CD8-positive, alpha-beta memory T cell (primary cell): ENCODE measurements at regions not wholly inside any gene's neighbourhood (a gene's known extent, or its start where the extent isn't known, plus 50 kb on each side); places are given as distances from the start of the nearest gene placed in this dataset.
A peak's percentile ranks its signal among the peaks of the same experiment; 100 is the strongest.
"Not testable (repeated sequence)": the region's sequence is repeated elsewhere in the genome, so short reads cannot be mapped to it uniquely, and the experiment has no call there.

Source experiments
- CTCF ChIA-PET: fragments of 350-600 bp; sonication (Branson Sonifier 250); formaldehyde crosslinking; loops from one replicate; lab custom pipeline; 2021; ENCODE audit warnings: antibody characterized with exemption; lab: Charles Lee
- POLR2A ChIA-PET: fragments of 350-600 bp; sonication (Branson Sonifier 250); formaldehyde crosslinking; loops from one replicate; lab custom pipeline; 2021; ENCODE audit warnings: antibody characterized with exemption; lab: Charles Lee
- DNase-seq, 5 donors: peaks; one replicate each; pipeline versions ENCODE4 v3.0.0 to v3.0.0-alpha.2; 2020 to 2022; ENCODE audit warnings: mixed read lengths in 1 of 5
- H3K27ac ChIP-seq: one replicate; pipeline ENCODE4 v1.7.0; 2013; ENCODE audit warnings: low read depth, mild to moderate bottlenecking, low read length, moderate library complexity
- H3K27me3 ChIP-seq: 2 replicates; pipeline ENCODE4 v1.7.0; 2013; ENCODE audit warnings: low read length, mild to moderate bottlenecking; ENCODE audit not compliant: insufficient read depth, poor library complexity, severe bottlenecking
- H3K36me3 ChIP-seq: 2 replicates; pipeline ENCODE4 v1.7.0; 2013; ENCODE audit warnings: mild to moderate bottlenecking, low read length, moderate library complexity; ENCODE audit not compliant: insufficient read depth
- H3K4me1 ChIP-seq: 2 replicates; pipeline ENCODE4 v1.7.0; 2013; ENCODE audit warnings: mild to moderate bottlenecking, low read length, moderate library complexity; ENCODE audit not compliant: insufficient read depth
- H3K4me3 ChIP-seq: 2 replicates; pipeline ENCODE4 v1.7.0; 2013; ENCODE audit warnings: mild to moderate bottlenecking, low read length
- H3K9me3 ChIP-seq: 2 replicates; pipeline ENCODE4 v1.7.0; 2013; ENCODE audit warnings: mild to moderate bottlenecking, low read length
- H3K27ac Mint-ChIP-seq, 8 donors: one replicate each; pipeline ENCODE4 v1.8.0; 2020 to 2021; ENCODE audit warnings: mixed read lengths in 8 of 8, mild to moderate bottlenecking in 6 of 8, inconsistent platforms in 3 of 8, moderate library complexity in 3 of 8
- H3K27me3 Mint-ChIP-seq, 2 donors: one replicate each; pipeline ENCODE4 v1.8.0; 2020 to 2021; ENCODE audit warnings: mixed read lengths in 2 of 2, mild to moderate bottlenecking in 1 of 2, moderate library complexity in 1 of 2
- H3K36me3 Mint-ChIP-seq, 3 donors: one replicate each; pipeline ENCODE4 v1.8.0; 2020 to 2021; ENCODE audit warnings: mixed read lengths in 3 of 3, inconsistent platforms in 1 of 3, mild to moderate bottlenecking in 1 of 3
- H3K4me1 Mint-ChIP-seq, 3 donors: one replicate each; pipeline ENCODE4 v1.8.0; 2020 to 2021; ENCODE audit warnings: mixed read lengths in 3 of 3, inconsistent platforms in 1 of 3, mild to moderate bottlenecking in 1 of 3
- H3K4me3 Mint-ChIP-seq, 7 donors: one replicate each; pipeline ENCODE4 v1.8.0; 2020 to 2021; ENCODE audit warnings: mixed read lengths in 7 of 7, mild to moderate bottlenecking in 6 of 7, moderate library complexity in 4 of 7, inconsistent platforms in 2 of 7
- H3K9me3 Mint-ChIP-seq, 5 donors: one replicate each; pipeline ENCODE4 v1.8.0; 2020 to 2022; ENCODE audit warnings: mixed read lengths in 5 of 5, mild to moderate bottlenecking in 3 of 5, moderate library complexity in 2 of 5, inconsistent platforms in 1 of 5

DNA sequence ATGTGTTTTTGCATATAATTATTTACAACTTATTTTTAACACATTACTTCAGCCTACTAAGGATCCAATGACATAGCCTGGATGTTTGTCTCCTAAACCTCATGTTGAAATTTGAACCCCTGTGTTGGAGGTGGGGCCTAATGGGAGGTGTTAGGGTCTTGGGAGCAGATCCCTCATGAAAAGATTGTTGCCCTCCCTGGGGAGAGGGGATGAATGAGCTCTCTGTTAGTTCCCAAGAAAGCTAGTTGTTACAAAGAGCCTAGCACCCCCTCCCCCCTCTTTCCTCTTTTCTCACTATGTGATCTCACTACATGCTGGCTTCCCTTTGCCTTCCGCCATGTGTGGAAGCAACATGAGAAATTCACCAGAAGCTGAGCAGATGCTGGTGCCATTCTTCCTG lies 196.1 kb downstream of the SPATA31A1 start:
- DNase-seq, POLR2A ChIA-PET: not testable (repeated sequence)

DNA sequence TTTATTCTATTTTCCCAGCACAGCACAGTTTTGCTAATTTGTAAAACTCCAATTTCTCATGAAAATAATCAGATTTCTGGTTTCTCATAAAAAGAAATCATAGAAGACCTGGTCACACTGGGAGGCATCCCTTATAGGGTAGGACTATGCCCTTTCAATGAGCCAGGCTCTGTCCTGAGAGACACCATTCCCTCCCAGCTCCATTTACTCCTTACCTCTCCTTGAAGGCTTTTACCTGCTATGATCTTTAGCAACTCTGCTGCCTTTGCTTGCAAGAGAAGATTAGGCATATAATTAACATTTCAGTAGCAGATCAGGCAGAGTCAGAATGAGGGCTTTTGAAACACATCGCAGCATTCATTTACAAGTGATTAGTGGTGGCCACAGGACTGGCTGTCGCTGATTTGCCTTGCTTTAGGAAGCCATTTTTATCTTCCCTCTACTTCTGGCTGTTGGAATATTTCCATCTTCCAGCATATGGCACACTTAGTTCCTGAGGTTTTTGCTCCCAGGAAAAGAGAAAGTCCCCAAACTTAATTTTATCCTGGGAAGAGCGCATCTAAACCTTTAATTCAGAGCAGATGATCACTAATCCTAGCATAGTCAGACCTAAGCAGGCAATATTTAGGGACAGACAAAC lies 196.9 kb downstream of the SPATA31A1 start:
- H3K36me3 Mint-ChIP-seq, H3K27ac ChIP-seq, H3K4me1 Mint-ChIP-seq, H3K27me3 ChIP-seq, H3K4me1 ChIP-seq, CTCF ChIA-PET, POLR2A ChIA-PET, H3K4me3 Mint-ChIP-seq, H3K9me3 Mint-ChIP-seq, H3K4me3 ChIP-seq, H3K9me3 ChIP-seq, DNase-seq, H3K27me3 Mint-ChIP-seq, H3K36me3 ChIP-seq, H3K27ac Mint-ChIP-seq: not testable (repeated sequence)

More for the DNA sequence above, 196.1 kb downstream of the SPATA31A1 start:
- H3K36me3 Mint-ChIP-seq, H3K9me3 Mint-ChIP-seq, H3K27me3 Mint-ChIP-seq, H3K9me3 ChIP-seq, H3K27me3 ChIP-seq, H3K4me1 Mint-ChIP-seq, H3K4me1 ChIP-seq, H3K4me3 Mint-ChIP-seq, H3K27ac Mint-ChIP-seq, H3K27ac ChIP-seq, H3K36me3 ChIP-seq, CTCF ChIA-PET, H3K4me3 ChIP-seq: not testable (repeated sequence)

DNA sequence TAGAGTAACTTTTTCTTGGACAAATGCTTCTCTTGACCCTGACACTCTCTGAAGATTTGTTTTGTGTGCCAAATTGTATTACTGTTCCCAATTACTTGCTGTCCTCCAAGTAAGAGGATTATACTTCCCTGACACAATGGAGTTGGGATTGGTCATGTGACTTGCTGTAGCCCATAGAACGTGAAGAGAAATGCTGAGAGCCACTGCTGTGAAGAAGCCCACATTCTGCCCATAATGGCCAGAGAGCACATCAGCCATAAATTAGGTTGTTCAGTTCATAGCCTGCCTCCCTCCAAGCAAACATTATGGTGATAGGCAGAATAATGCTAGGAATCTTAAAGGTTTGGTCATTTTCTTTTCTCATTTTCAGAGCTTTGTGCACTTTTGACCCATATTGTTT lies 198.9 kb downstream of the SPATA31A1 start:
- H3K27ac Mint-ChIP-seq, H3K9me3 Mint-ChIP-seq, H3K27ac ChIP-seq, H3K9me3 ChIP-seq, H3K36me3 ChIP-seq, H3K4me1 ChIP-seq, POLR2A ChIA-PET, CTCF ChIA-PET, H3K27me3 Mint-ChIP-seq, H3K36me3 Mint-ChIP-seq, H3K27me3 ChIP-seq, H3K4me3 ChIP-seq, H3K4me1 Mint-ChIP-seq, H3K4me3 Mint-ChIP-seq, DNase-seq: not testable (repeated sequence)

GRCh38 chr9:39559384-39559783 lies 203.9 kb downstream of the SPATA31A1 start:
- H3K4me1 Mint-ChIP-seq, H3K9me3 ChIP-seq, H3K36me3 ChIP-seq, H3K9me3 Mint-ChIP-seq, H3K36me3 Mint-ChIP-seq, H3K27me3 ChIP-seq, POLR2A ChIA-PET, H3K27ac Mint-ChIP-seq, H3K4me1 ChIP-seq, H3K27me3 Mint-ChIP-seq, H3K27ac ChIP-seq, CTCF ChIA-PET, H3K4me3 Mint-ChIP-seq, H3K4me3 ChIP-seq: not testable (repeated sequence)
- peak; percentile 3 to 52 (median 7) for DNase-seq

- H3K27ac ChIP-seq, CTCF ChIA-PET, H3K27me3 ChIP-seq, POLR2A ChIA-PET, H3K27me3 Mint-ChIP-seq, H3K4me3 ChIP-seq, H3K4me3 Mint-ChIP-seq, H3K9me3 ChIP-seq, H3K27ac Mint-ChIP-seq, H3K4me1 Mint-ChIP-seq, DNase-seq, H3K4me1 ChIP-seq, H3K36me3 Mint-ChIP-seq, H3K9me3 Mint-ChIP-seq, H3K36me3 ChIP-seq: not testable (repeated sequence)
These were observed 211.3 kb downstream of the SPATA31A1 start for GRCh38 chr9:39566782-39567181.

DNA sequence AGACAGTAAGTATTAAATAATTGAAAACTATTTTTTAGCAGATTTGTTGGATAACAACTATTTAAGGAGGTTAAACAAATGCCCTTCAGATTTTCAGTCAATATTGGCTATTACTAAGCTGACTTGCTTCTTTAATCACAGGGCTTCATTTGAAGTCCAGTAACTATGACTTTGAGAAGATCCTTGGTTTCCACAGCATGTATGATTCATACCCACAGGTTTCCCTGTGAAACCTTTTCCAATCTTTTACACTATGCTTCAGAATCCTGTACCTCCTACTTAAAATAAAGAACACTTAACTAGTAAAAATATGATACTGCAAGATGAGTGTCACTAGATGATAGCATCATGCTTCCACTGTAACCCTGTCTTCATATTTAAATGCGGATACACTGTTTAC lies 211.9 kb downstream of the SPATA31A1 start:
- H3K4me1 ChIP-seq, H3K36me3 ChIP-seq, H3K4me1 Mint-ChIP-seq, H3K4me3 Mint-ChIP-seq, H3K27me3 Mint-ChIP-seq, DNase-seq, POLR2A ChIA-PET, H3K9me3 Mint-ChIP-seq, H3K36me3 Mint-ChIP-seq, H3K27ac ChIP-seq, H3K4me3 ChIP-seq, H3K27me3 ChIP-seq, CTCF ChIA-PET, H3K9me3 ChIP-seq, H3K27ac Mint-ChIP-seq: not testable (repeated sequence)

DNA sequence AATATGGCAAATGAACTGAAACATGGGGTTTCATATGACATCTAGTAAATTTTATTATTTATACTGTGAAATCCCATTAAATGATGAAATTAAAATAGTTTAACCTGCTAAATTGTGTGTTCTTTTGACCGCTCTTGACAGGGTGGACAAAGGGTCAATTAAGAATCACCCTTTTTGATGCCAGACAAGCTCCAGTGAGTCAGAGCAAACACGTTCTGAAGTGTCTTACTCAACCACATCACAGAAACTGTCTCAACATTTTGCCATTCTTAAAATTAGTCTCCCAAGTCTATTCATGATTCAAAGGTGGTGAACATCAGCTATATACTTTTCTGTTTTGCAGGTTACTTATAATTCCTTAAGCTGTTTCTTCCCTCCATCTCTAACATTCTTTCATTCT lies 213.4 kb downstream of the SPATA31A1 start:
- H3K27me3 Mint-ChIP-seq, H3K9me3 ChIP-seq, H3K4me1 Mint-ChIP-seq, POLR2A ChIA-PET, H3K4me1 ChIP-seq, CTCF ChIA-PET, H3K27ac ChIP-seq, H3K4me3 Mint-ChIP-seq, DNase-seq, H3K36me3 ChIP-seq, H3K27me3 ChIP-seq, H3K9me3 Mint-ChIP-seq, H3K4me3 ChIP-seq, H3K27ac Mint-ChIP-seq, H3K36me3 Mint-ChIP-seq: not testable (repeated sequence)

DNA sequence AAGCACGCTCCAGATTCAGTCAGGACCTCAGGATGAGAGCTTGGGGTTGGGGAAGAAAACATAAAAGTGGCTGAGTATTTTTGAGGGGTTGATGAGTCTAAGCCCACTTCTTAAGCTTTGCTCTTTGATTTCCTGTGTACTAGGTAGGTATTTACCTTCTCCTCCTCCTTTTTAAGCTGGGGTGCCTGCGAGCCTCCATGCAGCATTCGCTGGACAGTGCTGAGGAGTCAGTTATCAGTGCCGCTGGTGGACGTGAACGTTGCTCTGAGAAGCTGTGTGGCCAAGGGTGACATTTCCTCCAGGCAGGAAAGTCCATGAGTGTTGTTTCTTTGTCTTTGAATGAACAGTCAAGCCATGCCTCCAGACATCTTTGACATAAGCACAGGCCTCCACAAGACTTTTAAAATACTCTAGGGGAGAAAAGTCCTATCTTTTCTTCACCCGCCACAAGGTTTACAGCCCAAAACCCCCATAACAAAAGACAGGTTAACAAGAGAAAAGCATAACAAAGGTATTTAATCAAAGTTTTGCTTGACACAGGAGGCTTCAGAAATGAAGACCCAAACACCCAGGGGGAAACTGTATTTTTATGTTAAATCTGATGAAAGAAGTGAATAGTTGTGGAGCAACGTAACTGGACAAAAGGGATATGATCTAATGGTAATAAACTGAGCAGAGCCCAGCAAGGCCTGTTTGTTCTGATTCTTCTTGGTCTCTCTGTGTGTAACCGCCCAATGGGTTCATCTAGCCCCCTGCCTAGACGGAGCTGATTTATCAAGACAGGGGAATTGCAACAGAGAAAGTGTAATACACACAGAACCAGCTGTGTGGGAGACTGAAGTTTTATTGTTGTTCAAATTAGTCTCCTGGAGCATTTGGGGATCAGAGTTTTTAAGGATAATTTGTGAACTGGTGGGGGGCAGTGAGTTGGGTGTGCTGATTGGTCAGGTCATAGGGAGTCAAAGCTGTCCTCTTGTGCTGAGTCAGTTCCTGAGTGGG lies 217.9 kb downstream of the SPATA31A1 start:
- CTCF ChIA-PET, H3K27me3 Mint-ChIP-seq, H3K27ac Mint-ChIP-seq, H3K4me1 ChIP-seq, DNase-seq, H3K9me3 Mint-ChIP-seq, H3K4me1 Mint-ChIP-seq, H3K27me3 ChIP-seq, H3K9me3 ChIP-seq, H3K36me3 ChIP-seq, H3K4me3 ChIP-seq, H3K36me3 Mint-ChIP-seq, POLR2A ChIA-PET, H3K27ac ChIP-seq, H3K4me3 Mint-ChIP-seq: not testable (repeated sequence)
